ENCODE measurements at regions not wholly inside any gene's neighbourhood (a gene's known extent, or its start where the extent isn't known, plus 50 kb on each side); places are given as distances from the start of the nearest gene placed in this dataset.

DNA sequence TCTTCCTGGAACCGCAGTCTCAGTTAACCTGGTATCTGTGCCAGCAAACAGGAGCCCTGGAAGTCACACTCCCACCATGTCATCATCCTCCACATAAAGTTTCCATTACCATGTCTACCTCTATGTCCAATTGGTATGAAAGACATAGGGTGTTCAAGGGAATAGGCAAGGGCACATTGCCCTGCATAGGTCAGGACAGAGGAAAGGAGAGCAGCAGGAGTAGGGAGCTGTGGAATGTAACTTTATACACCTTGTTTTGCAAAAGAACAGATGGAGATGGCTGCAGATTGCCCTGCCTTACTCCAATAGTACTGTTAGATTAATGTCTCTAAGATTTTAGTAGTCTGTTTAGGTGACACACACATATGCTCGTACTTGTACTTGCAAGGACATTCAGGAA, 1056.4 kb downstream of the NTRK3 start:
- TF ChIP-seq, protein P1, sequence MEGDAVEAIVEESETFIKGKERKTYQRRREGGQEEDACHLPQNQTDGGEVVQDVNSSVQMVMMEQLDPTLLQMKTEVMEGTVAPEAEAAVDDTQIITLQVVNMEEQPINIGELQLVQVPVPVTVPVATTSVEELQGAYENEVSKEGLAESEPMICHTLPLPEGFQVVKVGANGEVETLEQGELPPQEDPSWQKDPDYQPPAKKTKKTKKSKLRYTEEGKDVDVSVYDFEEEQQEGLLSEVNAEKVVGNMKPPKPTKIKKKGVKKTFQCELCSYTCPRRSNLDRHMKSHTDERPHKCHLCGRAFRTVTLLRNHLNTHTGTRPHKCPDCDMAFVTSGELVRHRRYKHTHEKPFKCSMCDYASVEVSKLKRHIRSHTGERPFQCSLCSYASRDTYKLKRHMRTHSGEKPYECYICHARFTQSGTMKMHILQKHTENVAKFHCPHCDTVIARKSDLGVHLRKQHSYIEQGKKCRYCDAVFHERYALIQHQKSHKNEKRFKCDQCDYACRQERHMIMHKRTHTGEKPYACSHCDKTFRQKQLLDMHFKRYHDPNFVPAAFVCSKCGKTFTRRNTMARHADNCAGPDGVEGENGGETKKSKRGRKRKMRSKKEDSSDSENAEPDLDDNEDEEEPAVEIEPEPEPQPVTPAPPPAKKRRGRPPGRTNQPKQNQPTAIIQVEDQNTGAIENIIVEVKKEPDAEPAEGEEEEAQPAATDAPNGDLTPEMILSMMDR (conservative IDR thresholded peaks at IDR 0.05 in 1 of 2, IDR thresholded peaks at IDR 0.05 in 1 of 2; ENCODE audit: low read depth in 1 of 2, low read length in 2 of 2): no peak
- TF ChIP-seq EZH2 (IDR thresholded peaks at IDR 0.05; ENCODE audit: low read length, missing control alignments): no peak
